GM06990 (cell line): ENCODE measurements at regions not wholly inside any gene's neighbourhood (a gene's known extent, or its start where the extent isn't known, plus 50 kb on each side); places are given as distances from the start of the nearest gene placed in this dataset.

Experiments used
- DNase-seq: peaks from one replicate; pipeline ENCODE4 v3.0.0-alpha.2; 2011; ENCODE audit not compliant: insufficient read length; ENCODE audit errors: extremely low read depth
- H3K27me3 ChIP-seq: replicated peaks from 2 replicates; pipeline ENCODE4 v1.6.0; 2011; ENCODE audit warnings: low read length; ENCODE audit not compliant: control insufficient read depth, insufficient read depth
- H3K36me3 ChIP-seq: 2 replicates; pipeline ENCODE4 v1.5.1; 2011; ENCODE audit warnings: low read length; ENCODE audit not compliant: control insufficient read depth, insufficient read depth
- H3K4me3 ChIP-seq: replicated peaks from 2 replicates; pipeline ENCODE4 v1.5.1; 2011; ENCODE audit warnings: low read depth, mild to moderate bottlenecking, control low read depth, low read length
- CTCF ChIP-seq: IDR thresholded peaks from 2 replicates; pipeline ENCODE4 v1.5.1; 2011; ENCODE audit warnings: low read length, control low read depth, mild to moderate bottlenecking, inconsistent platforms; ENCODE audit not compliant: insufficient read depth, poor library complexity, severe bottlenecking

GRCh38 chr10:123494301-123494808, 171.8 kb upstream of the GPR26 start:
- peaks cover 1% of the 10 kb centered on the region; the same call in 1 of the 2 replicates for H3K36me3 ChIP-seq
- DNase-seq: no peak
- no peak for TF ChIP-seq CTCF
- no peaks in the 10 kb centered on the region for H3K27me3 ChIP-seq
- H3K4me3 ChIP-seq: no peak overlapping the region

GRCh38 chr10:123496375-123496774, 169.8 kb upstream of the GPR26 start:
- Histone ChIP-seq H3K4me3 (no peak overlapping the region), H3K36me3 (peaks cover 1% of the 10 kb centered on the region; the same call in 1 of the 2 replicates), H3K27me3 (no peaks in the 10 kb centered on the region)
- DNase-seq: no peak
- TF ChIP-seq CTCF: no peak

- Histone ChIP-seq H3K36me3 (peaks cover 1% of the 10 kb centered on the region; the same call in 1 of the 2 replicates), H3K27me3 (no peaks in the 10 kb centered on the region), H3K4me3 (no peak overlapping the region)
- no peak for DNase-seq
- no peak for TF ChIP-seq CTCF
Measured at GRCh38 chr10:123496996-123497660, 169.0 kb upstream of the GPR26 start.

- no peaks in the 10 kb centered on the region for H3K36me3 ChIP-seq
- DNase-seq: no peak
- TF ChIP-seq CTCF: no peak
Measured at GRCh38 chr10:123500110-123500509, 166.0 kb upstream of the GPR26 start.

GRCh38 chr10:123501148-123501547, 165.0 kb upstream of the GPR26 start:
- no peak for TF ChIP-seq CTCF
- H3K4me3 ChIP-seq: no peak overlapping the region
- H3K36me3 ChIP-seq: no peaks in the 10 kb centered on the region
- no peaks in the 10 kb centered on the region for H3K27me3 ChIP-seq
- no peak for DNase-seq

More at GRCh38 chr10:123500110-123500509, 166.0 kb upstream of the GPR26 start:
- no peaks in the 10 kb centered on the region for H3K27me3 ChIP-seq
- no peak overlapping the region for H3K4me3 ChIP-seq
